ENCODE measurements at regions not wholly inside any gene's neighbourhood (a gene's known extent, or its start where the extent isn't known, plus 50 kb on each side); places are given as distances from the start of the nearest gene placed in this dataset.

DNA sequence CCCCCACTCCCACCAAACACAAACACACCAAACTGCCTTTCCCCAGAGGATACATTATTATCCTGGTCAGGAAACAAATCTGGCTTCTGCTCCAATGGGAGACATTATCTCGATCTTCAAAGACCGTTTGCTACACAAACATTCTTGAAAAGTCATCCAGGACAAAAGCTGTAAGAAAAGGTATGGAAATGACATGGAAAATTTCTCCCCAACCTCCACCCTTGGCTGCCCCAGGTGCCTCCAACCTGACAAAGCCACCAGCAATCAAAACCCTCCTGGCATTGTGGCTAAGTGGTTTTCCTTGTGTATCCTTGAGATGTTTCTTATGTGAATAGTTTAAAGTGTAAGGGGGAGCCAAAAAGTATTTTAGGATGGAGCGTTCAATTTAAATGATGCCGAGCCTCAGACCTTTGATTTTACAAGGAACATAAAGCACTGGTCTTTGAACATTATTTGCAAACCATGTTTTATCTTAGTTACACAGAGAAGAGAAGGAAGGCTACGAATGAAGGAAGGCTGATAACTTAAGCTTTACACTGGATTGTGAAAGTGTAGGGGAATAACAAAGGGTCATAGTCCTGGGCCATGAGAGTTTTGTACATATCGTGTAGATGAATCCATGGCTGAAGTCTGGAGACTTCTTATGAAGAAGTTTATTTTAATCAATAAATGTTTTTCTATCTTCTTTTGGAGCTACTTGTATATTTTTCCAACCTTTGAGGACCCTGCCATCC lies 418.9 kb upstream of the TMTC1 start:
- intact Hi-C loops (cut with micrococcal nuclease), result no loop called here
- H3K36me3 Mint-ChIP-seq, result no peaks in the 10 kb centered on the region

GRCh38 chr12:30201301-30202160 lies 417.8 kb upstream of the TMTC1 start:
- Mint-ChIP-seq H3K9me3 (no peaks in the 10 kb centered on the region), H3K27ac (no peak overlapping the region), H3K4me3 (no peak overlapping the region), H3K36me3 (no peaks in the 10 kb centered on the region), H3K27me3 (ENCODE audit: low read depth in 2 of 2) (peaks cover 0 to 2% of the 10 kb centered on the region in 2 donors), H3K4me1 (no peaks in the 10 kb centered on the region)
- intact Hi-C loops (cut with micrococcal nuclease), result no loop called here
- TF ChIP-seq, protein P1, sequence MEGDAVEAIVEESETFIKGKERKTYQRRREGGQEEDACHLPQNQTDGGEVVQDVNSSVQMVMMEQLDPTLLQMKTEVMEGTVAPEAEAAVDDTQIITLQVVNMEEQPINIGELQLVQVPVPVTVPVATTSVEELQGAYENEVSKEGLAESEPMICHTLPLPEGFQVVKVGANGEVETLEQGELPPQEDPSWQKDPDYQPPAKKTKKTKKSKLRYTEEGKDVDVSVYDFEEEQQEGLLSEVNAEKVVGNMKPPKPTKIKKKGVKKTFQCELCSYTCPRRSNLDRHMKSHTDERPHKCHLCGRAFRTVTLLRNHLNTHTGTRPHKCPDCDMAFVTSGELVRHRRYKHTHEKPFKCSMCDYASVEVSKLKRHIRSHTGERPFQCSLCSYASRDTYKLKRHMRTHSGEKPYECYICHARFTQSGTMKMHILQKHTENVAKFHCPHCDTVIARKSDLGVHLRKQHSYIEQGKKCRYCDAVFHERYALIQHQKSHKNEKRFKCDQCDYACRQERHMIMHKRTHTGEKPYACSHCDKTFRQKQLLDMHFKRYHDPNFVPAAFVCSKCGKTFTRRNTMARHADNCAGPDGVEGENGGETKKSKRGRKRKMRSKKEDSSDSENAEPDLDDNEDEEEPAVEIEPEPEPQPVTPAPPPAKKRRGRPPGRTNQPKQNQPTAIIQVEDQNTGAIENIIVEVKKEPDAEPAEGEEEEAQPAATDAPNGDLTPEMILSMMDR (IDR thresholded peaks at IDR 0.05), result no peak
- ATAC-seq, result no peak
- DNase-seq, result no peak
- Histone ChIP-seq H3K27ac (ENCODE audit: low read length) (no peak overlapping the region), H3K4me1 (ENCODE audit: control insufficient read depth, insufficient read depth, low read length) (no peaks in the 10 kb centered on the region), H3K4me3 (ENCODE audit: low read length) (no peak overlapping the region), H3K27me3 (ENCODE audit: control insufficient read depth, insufficient read depth, low read length) (peaks cover 2% of the 10 kb centered on the region), H3K9me3 (ENCODE audit: control insufficient read depth, insufficient read depth, low read length) (no peaks in the 10 kb centered on the region), H3K36me3 (ENCODE audit: control insufficient read depth, insufficient read depth, low read length) (no peaks in the 10 kb centered on the region)
- WGBS (ENCODE audit: insufficient coverage), result 18% methylated on average over 48 of the region's 55 CpGs

More for the DNA sequence above, 418.9 kb upstream of the TMTC1 start:
- Mint-ChIP-seq H3K4me3 (no peak overlapping the region), H3K27me3 (ENCODE audit: low read depth in 2 of 2) (peaks cover 0 to 2% of the 10 kb centered on the region in 2 donors), H3K27ac (no peak overlapping the region), H3K9me3 (no peaks in the 10 kb centered on the region), H3K4me1 (no peaks in the 10 kb centered on the region)
- no peak for DNase-seq
- no peak overlapping the region for H3K4me3 ChIP-seq (ENCODE audit: low read length)
- no peaks in the 10 kb centered on the region for H3K9me3 ChIP-seq (ENCODE audit: control insufficient read depth, insufficient read depth, low read length)
- H3K27me3 ChIP-seq (ENCODE audit: control insufficient read depth, insufficient read depth, low read length), result peaks cover 2% of the 10 kb centered on the region
- TF ChIP-seq, protein P1 (IDR thresholded peaks at IDR 0.05), result no peak
- no peaks in the 10 kb centered on the region for H3K36me3 ChIP-seq (ENCODE audit: control insufficient read depth, insufficient read depth, low read length)
- no peak for ATAC-seq
- H3K4me1 ChIP-seq (ENCODE audit: control insufficient read depth, insufficient read depth, low read length), result no peaks in the 10 kb centered on the region
- H3K27ac ChIP-seq (ENCODE audit: low read length), result no peak overlapping the region
- WGBS (ENCODE audit: insufficient coverage), result 81% methylated on average over 4 of the region's 6 CpGs

- Histone ChIP-seq H3K4me3 (ENCODE audit: low read length) (no peak overlapping the region), H3K9me3 (ENCODE audit: control insufficient read depth, insufficient read depth, low read length) (no peaks in the 10 kb centered on the region), H3K27ac (ENCODE audit: low read length) (no peak overlapping the region), H3K36me3 (ENCODE audit: control insufficient read depth, insufficient read depth, low read length) (no peaks in the 10 kb centered on the region), H3K4me1 (ENCODE audit: control insufficient read depth, insufficient read depth, low read length) (no peaks in the 10 kb centered on the region), H3K27me3 (ENCODE audit: control insufficient read depth, insufficient read depth, low read length) (peaks cover 2% of the 10 kb centered on the region)
- TF ChIP-seq, protein P1 (IDR thresholded peaks at IDR 0.05), result no peak
- Mint-ChIP-seq H3K4me3 (no peak overlapping the region), H3K36me3 (no peaks in the 10 kb centered on the region), H3K4me1 (no peaks in the 10 kb centered on the region), H3K9me3 (peaks cover 0 to 2% of the 10 kb centered on the region in 2 donors), H3K27ac (no peak overlapping the region), H3K27me3 (ENCODE audit: low read depth in 2 of 2) (peaks cover 0 to 2% of the 10 kb centered on the region in 2 donors)
- DNase-seq (no peak), ATAC-seq (no peak)
- intact Hi-C loops (cut with micrococcal nuclease), result no loop called here
- WGBS (ENCODE audit: insufficient coverage), result 8% methylated on average over 23 of the region's 24 CpGs
Measured at GRCh38 chr12:30200864-30201263, 417.1 kb upstream of the TMTC1 start.

All from natural killer cell (primary cell).